Midbrain (tissue), 1 donor: ENCODE measurements at regions not wholly inside any gene's neighbourhood (a gene's known extent, or its start where the extent isn't known, plus 50 kb on each side); places are given as distances from the start of the nearest gene placed in this dataset.

ENCODE experiments used
- DNase-seq: peaks from one replicate; lab custom pipeline; 2025; lab: John Stamatoyannopoulos, UW

- no peak for DNase-seq
These were observed 166.9 kb downstream of the SNX10 start for GRCh38 chr7:26458466-26459145.

DNA sequence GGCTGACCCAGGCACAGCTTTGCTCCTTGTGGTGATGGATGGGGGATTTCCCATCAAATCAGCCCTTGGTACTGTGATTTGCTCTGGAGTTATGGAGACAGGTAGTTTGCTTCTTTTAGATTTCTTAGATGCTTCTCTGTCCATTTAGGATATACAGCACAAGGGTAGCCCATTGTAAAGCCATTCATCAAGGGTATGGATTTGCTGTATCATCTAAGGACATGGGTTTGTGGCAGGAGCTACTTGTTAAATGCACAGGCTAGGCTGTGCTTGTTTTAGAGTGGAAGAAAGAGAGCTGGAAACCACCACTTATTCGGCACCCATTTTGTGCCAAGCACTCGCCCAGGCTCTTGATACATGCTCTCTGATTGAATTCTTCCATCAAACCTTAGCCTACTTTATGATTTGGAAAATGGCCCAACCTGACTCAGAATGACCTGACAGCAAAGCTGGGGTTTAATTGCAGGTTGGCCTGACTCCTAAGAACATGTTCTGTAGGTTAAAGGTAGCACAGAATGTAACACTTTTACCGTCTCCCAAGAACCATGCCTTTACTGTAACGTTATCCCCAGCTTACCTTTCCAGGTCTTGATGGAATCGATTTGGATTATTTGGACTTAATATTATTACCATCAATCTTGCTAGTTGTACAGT lies 168.0 kb downstream of the SNX10 start:
- DNase-seq, result no peak

DNA sequence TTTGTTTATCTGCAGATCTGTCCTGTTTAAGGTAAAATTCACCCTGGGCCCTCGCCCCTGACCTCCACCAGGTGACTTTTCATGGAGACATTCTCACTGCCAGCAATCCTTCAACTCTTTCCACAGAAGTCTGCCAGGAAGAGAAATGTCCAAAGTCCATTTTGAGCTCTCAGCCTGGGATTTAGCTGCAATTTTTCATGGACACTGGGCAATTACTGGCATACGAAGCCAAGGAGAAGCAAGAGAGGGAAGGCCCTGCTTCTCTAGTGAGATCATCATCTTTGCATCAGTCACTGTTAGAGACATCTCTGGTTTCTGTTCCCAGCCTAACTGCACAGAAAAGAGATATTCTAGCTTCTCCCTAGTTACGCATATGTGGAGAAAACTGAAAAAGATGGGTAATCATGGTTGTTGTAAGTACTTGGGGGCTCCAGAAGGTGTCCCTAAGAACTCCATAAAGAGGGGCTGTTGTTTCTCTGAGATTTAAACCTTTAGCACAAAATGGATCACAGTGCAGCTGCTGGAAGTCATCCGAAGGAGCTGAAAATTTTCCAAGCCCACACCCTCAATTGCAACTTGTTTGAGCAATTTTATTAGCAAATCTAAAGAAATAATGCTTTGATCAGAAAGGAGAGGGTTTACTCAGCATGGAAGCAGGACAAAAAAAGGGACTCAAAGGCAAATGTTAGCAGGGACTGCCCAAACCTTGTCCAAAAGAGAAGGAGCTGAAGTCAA lies 168.9 kb downstream of the SNX10 start:
- DNase-seq, result no peak

DNA sequence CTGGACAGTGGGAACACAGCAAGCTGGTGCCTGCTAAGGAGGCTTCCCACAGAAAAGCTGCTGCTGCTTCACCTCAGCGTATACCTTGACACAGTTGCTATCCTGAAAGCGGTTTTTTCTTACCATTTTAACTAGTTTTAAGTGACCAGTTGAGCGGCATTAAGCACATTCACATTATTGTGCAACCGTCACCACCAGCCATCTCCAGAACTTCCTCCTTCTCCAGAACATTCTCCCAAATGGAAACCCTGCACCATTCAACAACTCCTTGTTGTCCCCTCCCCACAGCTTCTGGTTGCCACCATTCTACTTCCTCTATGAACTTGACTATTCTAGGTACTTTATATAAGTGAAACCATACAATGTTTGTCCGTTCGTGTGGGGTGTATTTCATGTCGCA lies 169.9 kb downstream of the SNX10 start:
- no peak for DNase-seq

DNA sequence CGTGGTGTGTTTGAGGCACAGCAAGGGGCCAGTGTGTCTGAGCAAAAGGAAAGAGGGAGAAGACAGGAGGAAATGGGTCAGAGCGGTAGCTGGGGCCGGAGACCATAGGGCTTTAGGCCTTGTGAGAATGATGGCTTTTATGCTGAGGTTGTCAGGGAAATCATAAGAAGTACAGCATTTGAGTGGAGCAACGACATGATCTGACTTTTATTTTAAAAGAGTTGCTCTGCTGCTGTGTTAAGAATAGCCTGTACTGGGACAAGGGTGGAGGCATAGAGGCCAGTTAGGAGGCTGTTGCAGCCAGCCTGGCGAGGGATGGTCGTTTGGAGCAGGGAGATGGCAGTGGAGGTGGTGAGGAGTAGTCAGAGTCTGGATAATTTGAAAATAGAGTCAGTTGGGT lies 174.3 kb downstream of the SNX10 start:
- no peak for DNase-seq

GRCh38 chr7:26467104-26467503 lies 175.4 kb downstream of the SNX10 start:
- DNase-seq, result no peak

- DNase-seq, result no peak
These were observed 175.9 kb downstream of the SNX10 start for GRCh38 chr7:26467541-26467940.

- no peak for DNase-seq
These were observed 177.0 kb downstream of the SNX10 start for GRCh38 chr7:26468625-26469024.

DNA sequence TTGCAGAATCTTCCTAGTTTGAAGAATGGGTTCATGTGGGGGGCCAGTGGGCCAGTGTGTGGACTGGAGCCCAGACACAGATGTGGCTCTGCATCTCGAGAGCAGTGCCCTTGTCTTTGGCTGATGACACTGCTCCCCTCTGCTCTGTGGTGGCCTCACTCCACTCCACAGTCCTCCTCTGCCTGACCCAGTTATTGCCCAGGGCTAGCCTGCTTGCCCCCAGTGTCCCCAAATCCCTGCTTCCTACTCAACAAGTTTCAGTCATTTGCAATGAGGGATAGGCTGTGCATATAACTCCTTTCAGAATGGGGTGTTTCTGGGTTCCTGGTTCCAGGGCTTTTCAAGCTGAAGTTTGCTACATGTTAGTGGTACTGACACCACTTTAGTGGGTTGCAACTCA lies 177.5 kb downstream of the SNX10 start:
- no peak for DNase-seq

- no peak for DNase-seq
These were observed 179.0 kb downstream of the SNX10 start for GRCh38 chr7:26470691-26471090.

DNA sequence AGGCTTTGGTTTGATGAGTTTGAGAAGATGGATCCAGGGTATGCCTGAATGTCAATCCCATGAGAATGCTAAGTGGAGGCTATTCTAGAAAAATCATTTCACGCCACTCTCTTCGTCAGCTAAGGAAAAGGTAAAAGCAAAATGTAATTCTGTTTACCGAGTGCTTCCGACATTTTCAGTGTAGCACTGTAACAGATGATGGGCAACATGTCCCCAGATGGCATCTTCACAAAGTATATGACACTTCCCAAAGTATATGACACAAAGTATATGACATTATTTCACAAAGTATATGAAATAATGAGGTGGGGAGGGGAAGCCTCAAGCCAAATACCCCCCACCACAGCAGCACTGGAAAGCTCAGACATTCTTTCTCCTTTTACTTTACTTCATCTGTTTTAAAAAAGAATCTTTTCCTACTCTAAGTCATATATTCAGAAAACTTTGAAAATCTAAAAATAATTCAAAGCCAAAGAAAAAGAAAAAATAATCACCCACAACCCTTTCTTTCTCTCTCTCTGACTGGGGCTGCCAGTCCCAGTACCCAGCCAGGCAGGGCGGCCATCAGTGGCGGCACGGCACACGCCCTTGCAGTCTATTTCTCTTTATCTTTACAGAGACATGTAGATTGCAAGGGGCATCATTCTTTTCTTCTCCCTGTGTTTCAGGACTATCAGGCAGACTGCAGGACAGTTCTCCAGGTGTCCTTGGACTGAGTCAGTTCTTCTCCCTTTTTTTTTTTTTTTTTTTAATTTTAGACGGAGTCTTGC lies 179.8 kb downstream of the SNX10 start:
- no peak for DNase-seq

GRCh38 chr7:26472971-26473370 lies 181.3 kb downstream of the SNX10 start:
- DNase-seq, result no peak

DNA sequence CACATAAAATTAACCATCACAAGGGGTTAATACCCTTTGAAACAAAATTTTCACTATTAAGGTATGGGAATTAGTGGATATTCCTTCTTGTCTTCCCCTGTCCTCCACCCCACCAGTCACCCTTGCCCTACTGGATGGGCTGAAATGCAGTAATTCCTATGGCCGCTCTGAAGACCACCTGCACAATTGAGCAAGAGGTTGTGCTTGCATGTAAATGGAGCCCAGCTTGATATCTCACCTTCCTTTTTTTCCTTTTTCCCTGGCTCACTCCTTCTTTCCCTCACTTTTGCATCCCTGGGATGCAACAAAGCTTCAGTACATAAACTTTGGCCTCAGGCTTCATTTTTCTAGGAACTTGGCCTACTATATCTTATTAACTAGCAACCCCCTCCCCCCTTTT lies 184.6 kb downstream of the SNX10 start:
- no peak for DNase-seq

DNA sequence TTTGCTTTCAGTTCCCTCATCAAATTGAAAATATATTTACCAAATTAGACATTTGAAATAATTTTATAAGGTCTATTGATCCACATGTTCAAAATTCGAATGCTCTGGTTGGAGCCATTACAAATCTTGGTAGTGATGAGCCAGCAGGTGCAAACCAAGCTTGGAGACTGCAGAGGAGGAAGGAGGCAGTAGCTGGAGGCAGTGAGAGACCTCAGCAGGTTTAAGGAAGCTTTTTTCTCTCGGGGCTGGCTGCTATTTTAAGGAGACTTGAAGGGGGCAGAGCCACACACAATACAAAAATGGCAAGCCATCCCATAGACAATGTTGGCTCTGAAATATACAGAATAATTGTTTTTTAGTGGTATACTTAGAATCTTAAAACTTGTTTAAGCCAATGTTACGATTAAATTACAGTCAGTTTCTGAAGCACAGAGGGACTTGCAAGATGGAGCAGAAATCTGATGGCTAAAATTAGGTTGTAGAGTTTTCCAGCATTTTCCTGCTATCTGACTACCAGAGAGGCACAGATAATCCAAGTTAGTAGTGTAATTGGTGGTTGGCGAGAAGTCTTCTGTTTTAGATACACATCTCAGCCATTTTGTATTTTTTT lies 185.8 kb downstream of the SNX10 start:
- DNase-seq, result no peak

GRCh38 chr7:26478550-26478949 lies 186.9 kb downstream of the SNX10 start:
- DNase-seq, result no peak

DNA sequence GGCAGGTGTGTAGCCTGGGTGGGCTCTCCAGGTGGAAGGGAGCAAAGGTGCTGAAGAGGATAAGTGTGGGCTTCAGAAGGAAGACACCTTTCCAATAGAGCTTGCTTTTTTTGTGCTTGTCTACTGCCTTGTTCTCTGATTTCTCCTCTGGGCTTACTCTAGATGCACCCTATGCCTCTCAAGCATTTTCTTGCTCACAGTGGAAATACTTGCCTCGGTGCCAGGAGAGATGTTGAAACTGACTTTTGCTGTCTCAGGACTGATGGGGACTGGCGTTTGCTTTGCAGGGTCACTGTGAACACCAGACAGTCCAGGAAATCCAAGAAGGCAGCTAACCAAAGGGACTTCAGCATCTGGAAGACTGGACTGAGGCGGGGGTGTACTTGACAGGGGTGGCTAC lies 187.9 kb downstream of the SNX10 start:
- no peak for DNase-seq

DNA sequence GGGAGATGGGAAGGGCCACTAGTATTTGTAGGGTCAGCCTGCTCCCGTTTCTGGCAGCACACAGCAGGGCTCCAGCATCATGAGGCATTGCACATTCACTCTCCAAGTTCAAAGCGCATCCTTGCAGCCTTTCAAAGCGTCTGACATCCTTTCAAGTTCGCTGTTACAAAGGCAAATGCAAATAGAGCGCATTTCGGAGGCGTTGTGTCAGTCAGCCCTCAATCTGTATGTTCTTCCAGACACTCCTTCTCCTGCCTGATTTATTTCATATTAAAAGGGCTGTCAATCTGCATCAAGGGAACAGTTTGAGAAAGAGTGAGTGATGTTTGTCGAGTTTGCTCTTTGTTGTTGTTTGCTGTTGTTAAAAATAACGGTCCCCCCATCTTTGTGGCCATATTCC lies 188.5 kb downstream of the SNX10 start:
- no peak for DNase-seq

DNA sequence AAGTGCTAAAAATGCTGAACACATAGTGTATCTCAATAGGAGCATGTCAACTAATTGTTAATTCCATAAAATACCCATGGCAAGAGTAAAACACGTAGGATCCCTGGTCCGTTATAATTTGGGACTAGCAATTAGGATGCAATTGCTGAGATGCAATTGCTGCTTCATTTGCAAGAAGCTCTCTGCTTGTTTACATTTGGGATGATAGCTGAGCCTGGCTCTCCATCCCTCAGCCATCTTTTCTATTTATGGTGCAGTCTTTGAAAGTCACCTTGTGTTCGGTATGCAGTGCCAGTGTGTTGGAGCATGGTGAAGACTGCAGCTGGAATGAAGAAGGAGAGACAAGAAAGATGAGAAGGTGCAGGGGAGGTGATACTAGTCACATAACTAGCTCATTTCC lies 191.3 kb downstream of the SNX10 start:
- no peak for DNase-seq

DNA sequence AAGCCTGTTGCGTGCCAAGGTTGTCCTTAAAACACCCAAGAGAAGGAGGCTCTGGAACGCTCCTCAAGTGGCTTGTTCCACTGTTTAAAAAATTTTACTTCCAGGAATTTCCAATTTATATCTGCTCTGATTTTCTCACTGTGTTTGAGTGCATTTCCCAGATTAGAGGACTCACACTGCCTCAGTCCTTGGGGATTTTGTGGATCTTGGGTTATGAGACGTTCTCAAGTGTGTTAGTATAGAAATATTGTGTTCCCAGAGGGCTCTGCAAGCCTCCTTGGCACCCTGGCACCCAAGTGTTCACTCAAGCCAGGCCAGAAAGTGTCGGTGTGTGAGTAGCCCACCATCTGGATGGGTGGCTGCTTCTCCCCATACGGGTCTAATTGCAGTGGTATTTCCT lies 192.2 kb downstream of the SNX10 start:
- DNase-seq, result no peak

DNA sequence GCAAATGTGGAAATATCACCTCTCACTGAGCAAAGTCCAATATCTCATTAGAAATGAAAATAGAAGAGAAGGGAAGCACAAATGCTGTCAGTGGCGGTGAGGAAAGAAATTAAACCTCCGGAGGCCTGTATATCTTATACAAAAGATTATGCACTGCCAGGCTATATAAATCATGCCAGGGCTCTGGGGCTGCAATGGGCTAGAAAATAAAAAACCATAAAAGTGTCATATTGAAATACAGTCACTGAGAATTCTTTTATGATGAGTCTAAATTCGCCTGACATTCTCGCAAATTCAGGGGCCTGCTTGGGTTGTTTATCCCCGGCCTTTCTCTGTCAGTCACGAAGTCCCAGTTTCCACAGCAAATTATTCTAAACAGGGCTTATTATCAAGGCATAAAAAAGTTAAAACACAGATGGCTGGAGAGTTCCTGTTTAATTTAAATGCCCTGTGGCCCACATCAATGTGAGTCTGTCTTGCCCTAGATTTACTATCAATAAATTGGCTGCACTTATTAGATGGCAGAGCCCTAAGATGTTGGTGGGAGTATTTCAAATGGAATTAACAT lies 193.8 kb downstream of the SNX10 start:
- DNase-seq, result no peak

- no peak for DNase-seq
These were observed 194.5 kb downstream of the SNX10 start for GRCh38 chr7:26486153-26486552.
